K562 (cell line): ENCODE measurements at regions not wholly inside any gene's neighbourhood (a gene's known extent, or its start where the extent isn't known, plus 50 kb on each side); places are given as distances from the start of the nearest gene placed in this dataset.
A peak's percentile ranks its signal among the peaks of the same experiment; 100 is the strongest.

Source experiments
- CHCHD3 ChIP-seq: fragments of 250-450 bp; sonication (Bioruptor Pico); IDR thresholded peaks from 2 replicates; pipeline ENCODE4 v2.1.2; 2022; ENCODE audit warnings: mild to moderate bottlenecking
- CREM ChIP-seq: IDR thresholded peaks from 2 replicates; pipeline ENCODE4 v1.6.1; 2014; ENCODE audit warnings: antibody characterized with exemption, low read depth
- ELK1 ChIP-seq: sonication (generic); formaldehyde crosslinking; IDR thresholded peaks from 2 replicates; pipeline ENCODE4 v1.8.1; 2022; ENCODE audit warnings: missing genetic modification reagents
- HNRNPK ChIP-seq: fragments of 200-400 bp; formaldehyde crosslinking; IDR thresholded peaks from one replicate; pipeline ENCODE4 v1.6.1; 2018; ENCODE audit warnings: mild to moderate bottlenecking, low read depth, low read length; ENCODE audit not compliant: poor library complexity, severe bottlenecking
- MTF1 ChIP-seq: fragments of 250-450 bp; sonication (Bioruptor Pico); IDR thresholded peaks from 2 replicates; pipeline ENCODE4 v1.9.0; 2021; ENCODE audit warnings: moderate library complexity, mild to moderate bottlenecking, inconsistent platforms, borderline replicate concordance
- SMARCA4 ChIP-seq: fragments of 450-650 bp; IDR thresholded peaks from 2 replicates; pipeline ENCODE4 v1.6.1; 2016
- TEAD4 ChIP-seq, 2 experiments: sonication (generic) in 1 of 2; formaldehyde crosslinking in 1 of 2; IDR thresholded peaks; 2 replicates each; pipeline versions ENCODE4 v1.6.1 to v1.8.0; 2012 to 2022; ENCODE audit warnings: borderline replicate concordance in 1 of 2, inconsistent platforms in 1 of 2, low read length in 1 of 2, mild to moderate bottlenecking in 1 of 2, missing genetic modification reagents in 1 of 2
- TFAM ChIP-seq: fragments of 250-450 bp; sonication (Bioruptor Pico); conservative IDR thresholded peaks from 2 replicates; pipeline ENCODE4 v1.5.0; 2021; ENCODE audit warnings: mild to moderate bottlenecking, moderate library complexity
- TRIM25 ChIP-seq: fragments of 450-650 bp; IDR thresholded peaks from 2 replicates; pipeline ENCODE4 v1.7.0; 2016; ENCODE audit warnings: borderline replicate concordance
- ZNF134 ChIP-seq: fragments of 250-450 bp; sonication (Bioruptor Pico); conservative IDR thresholded peaks from 2 replicates; pipeline ENCODE4 v1.4.0; 2020
- ZNF165 ChIP-seq: fragments of 250-450 bp; sonication (Bioruptor Pico); IDR thresholded peaks from 2 replicates; pipeline ENCODE4 v1.4.0; 2020; ENCODE audit warnings: borderline replicate concordance
- ZNF347 ChIP-seq: fragments of 450-650 bp; formaldehyde crosslinking; IDR thresholded peaks from 2 replicates; pipeline ENCODE4 v1.4.0; 2020; ENCODE audit warnings: low read depth, mild to moderate bottlenecking, moderate library complexity
- ZNF436 ChIP-seq: fragments of 250-450, 450-650 bp; sonication (Bioruptor Pico); formaldehyde crosslinking; IDR thresholded peaks from 2 replicates; pipeline ENCODE4 v1.7.0; 2020; ENCODE audit warnings: mild to moderate bottlenecking
- ZNF707 ChIP-seq: fragments of 250-450 bp; sonication (Bioruptor Pico); conservative IDR thresholded peaks from 2 replicates; pipeline ENCODE4 v1.8.0; 2022; ENCODE audit warnings: inconsistent platforms, mild to moderate bottlenecking, moderate library complexity
- ZSCAN29 ChIP-seq: fragments of 450-650 bp; IDR thresholded peaks from 2 replicates; pipeline ENCODE4 v1.6.1; 2017
- TF ChIP-seq, protein P1 (sequence below), 2 experiments: fragments of 450-650 bp; IDR thresholded peaks; 2 replicates each; pipeline ENCODE4 v1.6.1; 2016; ENCODE audit warnings: mild to moderate bottlenecking in 2 of 2, borderline replicate concordance in 1 of 2, low read depth in 1 of 2, moderate library complexity in 1 of 2
- TF ChIP-seq, protein P2 (sequence below): fragments of 250-450 bp; sonication (Bioruptor Pico); IDR thresholded peaks from 2 replicates; pipeline ENCODE4 v1.8.0; 2022; ENCODE audit warnings: moderate library complexity, mild to moderate bottlenecking, inconsistent platforms

- TF ChIP-seq MTF1 (CRISPR knock-in tag) (no peak), ZNF347 (CRISPR knock-in tag) (no peak), CHCHD3 (CRISPR knock-in tag) (no peak), ELK1 (CRISPR knock-in tag) (no peak), ZNF134 (CRISPR knock-in tag) (no peak), ZNF707 (CRISPR knock-in tag) (no peak), TEAD4 (IDR thresholded peaks at IDR 0.05; ENCODE audit: low read length) (peak; percentile 41; the same call in 1 of the 2 replicates), TEAD4 (CRISPR knock-in tag; IDR thresholded peaks at IDR 0.05; ENCODE audit: borderline replicate concordance) (no peak), ZNF436 (no peak), TRIM25 (no peak), ZNF165 (CRISPR knock-in tag) (no peak), HNRNPK (no peak), SMARCA4 (0 out of 2 replicates have a peak, but pooled peaks have one; percentile 37), CREM (peak; percentile 34; the same call in 1 of the 2 replicates), ZSCAN29 (no peak), TFAM (CRISPR knock-in tag) (no peak)
- TF ChIP-seq, protein P1, sequence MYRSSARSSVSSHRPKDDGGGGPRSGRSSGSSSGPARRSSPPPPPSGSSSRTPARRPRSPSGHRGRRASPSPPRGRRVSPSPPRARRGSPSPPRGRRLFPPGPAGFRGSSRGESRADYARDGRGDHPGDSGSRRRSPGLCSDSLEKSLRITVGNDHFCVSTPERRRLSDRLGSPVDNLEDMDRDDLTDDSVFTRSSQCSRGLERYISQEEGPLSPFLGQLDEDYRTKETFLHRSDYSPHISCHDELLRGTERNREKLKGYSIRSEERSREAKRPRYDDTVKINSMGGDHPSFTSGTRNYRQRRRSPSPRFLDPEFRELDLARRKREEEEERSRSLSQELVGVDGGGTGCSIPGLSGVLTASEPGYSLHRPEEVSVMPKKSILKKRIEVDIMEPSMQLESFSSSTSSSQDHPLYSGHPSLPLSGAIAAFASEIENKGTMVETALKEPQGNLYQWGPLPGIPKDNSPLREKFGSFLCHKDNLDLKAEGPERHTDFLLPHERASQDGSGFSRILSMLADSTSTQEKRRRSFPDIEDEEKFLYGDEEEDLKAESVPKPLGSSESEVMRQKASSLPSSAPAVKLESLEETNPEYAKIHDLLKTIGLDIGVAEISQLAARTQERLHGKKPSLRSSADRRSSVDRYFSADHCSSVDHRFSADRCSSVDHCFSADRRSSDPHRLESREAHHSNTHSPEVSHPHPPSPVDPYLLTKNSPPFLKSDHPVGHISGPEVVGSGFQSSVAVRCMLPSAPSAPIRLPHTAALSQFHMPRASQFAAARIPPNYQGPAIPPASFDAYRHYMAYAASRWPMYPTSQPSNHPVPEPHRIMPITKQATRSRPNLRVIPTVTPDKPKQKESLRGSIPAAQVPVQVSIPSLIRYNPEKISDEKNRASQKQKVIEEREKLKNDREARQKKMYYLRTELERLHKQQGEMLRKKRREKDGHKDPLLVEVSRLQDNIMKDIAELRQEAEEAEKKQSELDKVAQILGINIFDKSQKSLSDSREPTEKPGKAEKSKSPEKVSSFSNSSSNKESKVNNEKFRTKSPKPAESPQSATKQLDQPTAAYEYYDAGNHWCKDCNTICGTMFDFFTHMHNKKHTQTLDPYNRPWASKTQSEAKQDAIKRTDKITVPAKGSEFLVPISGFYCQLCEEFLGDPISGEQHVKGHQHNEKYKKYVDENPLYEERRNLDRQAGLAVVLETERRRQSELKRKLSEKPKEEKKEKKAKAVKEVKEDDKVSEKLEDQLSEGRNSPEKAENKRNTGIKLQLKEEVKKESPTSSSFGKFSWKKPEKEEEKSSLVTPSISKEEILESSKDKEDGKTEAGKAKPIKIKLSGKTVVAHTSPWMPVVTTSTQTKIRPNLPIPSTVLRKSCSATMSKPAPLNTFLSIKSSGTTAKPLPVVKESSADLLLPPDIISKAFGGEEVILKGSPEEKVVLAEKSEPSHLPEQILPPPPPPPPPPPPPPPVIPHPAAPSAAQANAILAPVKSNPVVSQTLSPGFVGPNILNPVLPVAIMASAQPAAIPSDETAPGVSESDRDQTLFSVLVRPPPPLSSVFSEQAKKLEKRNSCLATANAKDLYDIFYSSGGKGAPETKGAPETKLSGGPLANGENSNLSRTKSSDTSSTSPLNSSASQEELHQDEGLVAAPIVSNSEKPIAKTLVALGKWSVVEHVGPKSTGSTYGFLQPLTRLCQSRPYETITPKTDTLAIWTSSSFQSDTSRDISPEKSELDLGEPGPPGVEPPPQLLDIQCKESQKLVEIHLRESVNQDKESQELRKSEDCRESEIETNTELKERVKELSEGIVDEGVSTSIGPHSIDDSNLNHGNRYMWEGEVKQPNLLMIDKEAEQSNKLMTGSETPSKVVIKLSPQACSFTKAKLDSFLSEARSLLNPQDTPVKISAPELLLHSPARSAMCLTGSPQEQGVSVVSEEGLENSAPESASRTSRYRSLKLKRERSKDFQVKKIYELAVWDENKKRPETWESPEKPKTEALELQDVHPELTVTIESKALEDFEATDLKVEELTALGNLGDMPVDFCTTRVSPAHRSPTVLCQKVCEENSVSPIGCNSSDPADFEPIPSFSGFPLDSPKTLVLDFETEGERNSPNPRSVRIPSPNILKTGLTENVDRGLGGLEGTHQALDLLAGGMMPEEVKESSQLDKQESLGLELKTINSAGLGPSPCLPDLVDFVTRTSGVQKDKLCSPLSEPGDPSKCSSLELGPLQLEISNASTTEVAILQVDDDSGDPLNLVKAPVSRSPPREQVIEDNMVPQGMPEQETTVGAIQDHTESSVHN (IDR thresholded peaks at IDR 0.05; ENCODE audit: borderline replicate concordance in 1 of 2, low read depth in 1 of 2), result no peak
- TF ChIP-seq, protein P2, sequence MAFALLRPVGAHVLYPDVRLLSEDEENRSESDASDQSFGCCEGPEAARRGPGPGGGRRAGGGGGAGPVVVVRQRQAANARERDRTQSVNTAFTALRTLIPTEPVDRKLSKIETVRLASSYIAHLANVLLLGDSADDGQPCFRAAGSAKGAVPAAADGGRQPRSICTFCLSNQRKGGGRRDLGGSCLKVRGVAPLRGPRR (CRISPR knock-in tag), result no peak
Measured at GRCh38 chr7:12913002-12913401, 225.6 kb downstream of the ARL4A start (continued).
